Midbrain (tissue), 1 donor: ENCODE measurements at regions not wholly inside any gene's neighbourhood (a gene's known extent, or its start where the extent isn't known, plus 50 kb on each side); places are given as distances from the start of the nearest gene placed in this dataset.
A peak's percentile ranks its signal among the peaks of the same experiment; 100 is the strongest.

Experiments
- DNase-seq: peaks from one replicate; lab custom pipeline; 2025; lab: John Stamatoyannopoulos, UW

GRCh38 chr21:21605521-21605920 is 607.3 kb downstream of the NCAM2 start:
- no peak for DNase-seq

- DNase-seq: no peak
These were observed 607.8 kb downstream of the NCAM2 start for GRCh38 chr21:21606041-21606440.

- DNase-seq: no peak
These were observed 614.3 kb downstream of the NCAM2 start for GRCh38 chr21:21612466-21612865.

- no peak for DNase-seq
These were observed 616.8 kb downstream of the NCAM2 start for GRCh38 chr21:21614966-21615365.

GRCh38 chr21:21622460-21623234 is 624.4 kb downstream of the NCAM2 start:
- DNase-seq: no peak

GRCh38 chr21:21624674-21625073 is 626.5 kb downstream of the NCAM2 start:
- DNase-seq: no peak

- DNase-seq: peak; percentile 1
These were observed 633.8 kb downstream of the NCAM2 start for GRCh38 chr21:21631961-21632360.

GRCh38 chr21:21632926-21633325 is 634.7 kb downstream of the NCAM2 start:
- DNase-seq: no peak

- no peak for DNase-seq
These were observed 663.5 kb downstream of the NCAM2 start for GRCh38 chr21:21661741-21662140.

GRCh38 chr21:21662776-21663175 is 664.6 kb downstream of the NCAM2 start:
- DNase-seq: no peak

GRCh38 chr21:21664871-21665270 is 666.7 kb downstream of the NCAM2 start:
- no peak for DNase-seq

- DNase-seq: no peak
These were observed 668.5 kb downstream of the NCAM2 start for GRCh38 chr21:21666689-21667088.

GRCh38 chr21:21668198-21668597 is 670.0 kb downstream of the NCAM2 start:
- DNase-seq: no peak

- DNase-seq: no peak
These were observed 675.8 kb downstream of the NCAM2 start for GRCh38 chr21:21673959-21674358.

- DNase-seq: no peak
These were observed 677.4 kb downstream of the NCAM2 start for GRCh38 chr21:21675601-21676000.

- DNase-seq: no peak
These were observed 684.0 kb downstream of the NCAM2 start for GRCh38 chr21:21682172-21682571.

GRCh38 chr21:21688889-21689288 is 690.7 kb downstream of the NCAM2 start:
- no peak for DNase-seq

- DNase-seq: no peak
These were observed 692.0 kb downstream of the NCAM2 start for GRCh38 chr21:21690068-21690665.

- DNase-seq: no peak
These were observed 714.7 kb downstream of the NCAM2 start for GRCh38 chr21:21712748-21713520.

GRCh38 chr21:21713651-21714180 is 715.5 kb downstream of the NCAM2 start:
- no peak for DNase-seq

GRCh38 chr21:21714426-21714825 is 716.2 kb downstream of the NCAM2 start:
- DNase-seq: no peak

GRCh38 chr21:21715266-21715969 is 717.2 kb downstream of the NCAM2 start:
- DNase-seq: no peak
